GM21526 (cell line): ENCODE measurements at regions not wholly inside any gene's neighbourhood (a gene's known extent, or its start where the extent isn't known, plus 50 kb on each side); places are given as distances from the start of the nearest gene placed in this dataset.

Experiments used
- ATAC-seq: cut with Tn5 transposase; IDR thresholded peaks from one replicate; pipeline ENCODE4 v1.9.1; 2021; ENCODE audit warnings: moderate library complexity; ENCODE audit not compliant: unreplicated experiment, low FRiP score

DNA sequence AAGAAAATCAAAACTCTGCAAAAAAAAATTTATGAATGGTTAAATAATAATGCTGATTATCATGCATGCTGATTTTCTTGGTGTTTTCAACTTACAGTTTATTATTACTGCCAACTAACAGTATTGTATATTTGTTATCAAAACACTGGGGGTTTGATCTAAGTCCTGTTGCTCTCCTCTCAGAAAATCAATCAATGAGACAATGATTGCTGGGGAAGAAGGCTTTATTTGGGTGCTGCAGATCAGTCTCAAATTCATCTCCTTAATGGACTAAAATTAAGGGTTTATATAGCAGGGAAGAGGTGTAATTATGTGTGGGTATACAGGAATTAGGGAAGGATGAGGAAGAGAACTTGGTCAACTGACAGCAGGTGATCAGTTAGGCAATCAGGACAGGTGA, 565.5 kb upstream of the CDH6 start:
- no peak for ATAC-seq

DNA sequence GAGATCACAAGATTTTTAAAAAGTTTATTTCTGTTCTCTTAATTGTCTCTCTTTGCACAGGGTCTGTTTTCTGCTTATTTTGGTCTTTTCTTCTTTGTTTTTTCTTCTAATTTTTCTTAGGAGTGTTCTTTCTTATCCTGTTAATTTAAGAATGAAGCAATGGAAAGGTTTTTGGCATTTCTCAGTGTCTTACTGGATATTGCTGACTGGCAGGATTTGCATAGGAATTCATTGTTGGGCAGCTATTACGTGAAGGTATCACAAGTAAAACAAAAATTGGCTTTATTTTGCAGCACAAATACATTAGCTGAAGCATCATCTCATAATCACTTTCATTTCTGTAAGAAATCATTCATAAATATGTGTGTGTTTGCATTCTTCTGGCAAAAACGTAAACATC, 566.9 kb upstream of the CDH6 start:
- no peak for ATAC-seq

DNA sequence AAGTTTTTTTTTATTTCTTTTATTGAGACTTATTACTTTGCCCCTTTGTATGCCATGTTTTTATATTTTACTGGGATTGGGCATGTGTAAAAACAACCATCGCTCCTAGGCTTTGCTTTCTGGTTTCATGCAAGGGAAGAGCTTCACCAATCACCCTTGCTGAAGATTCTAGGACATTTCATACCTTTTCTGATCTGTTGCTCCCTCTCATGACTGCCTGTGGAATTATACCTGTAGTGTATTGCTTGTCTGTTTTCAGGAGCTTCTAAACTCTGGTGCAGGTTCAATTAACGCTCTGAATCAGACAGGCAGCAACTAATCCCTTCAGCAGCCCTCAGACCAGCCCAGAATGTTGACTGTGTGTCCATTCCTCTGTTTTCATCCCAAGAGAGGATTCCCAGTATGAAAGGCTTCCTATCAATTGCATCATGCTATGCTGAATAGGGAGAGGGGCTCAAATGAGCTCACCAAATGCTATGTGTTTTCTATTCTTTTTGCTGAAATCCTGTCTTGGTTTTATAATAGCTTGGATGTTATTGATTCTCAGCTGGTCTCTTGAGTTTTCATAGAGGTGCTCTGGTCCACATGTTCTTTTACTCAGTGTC, 572.9 kb upstream of the CDH6 start:
- ATAC-seq = no peak

DNA sequence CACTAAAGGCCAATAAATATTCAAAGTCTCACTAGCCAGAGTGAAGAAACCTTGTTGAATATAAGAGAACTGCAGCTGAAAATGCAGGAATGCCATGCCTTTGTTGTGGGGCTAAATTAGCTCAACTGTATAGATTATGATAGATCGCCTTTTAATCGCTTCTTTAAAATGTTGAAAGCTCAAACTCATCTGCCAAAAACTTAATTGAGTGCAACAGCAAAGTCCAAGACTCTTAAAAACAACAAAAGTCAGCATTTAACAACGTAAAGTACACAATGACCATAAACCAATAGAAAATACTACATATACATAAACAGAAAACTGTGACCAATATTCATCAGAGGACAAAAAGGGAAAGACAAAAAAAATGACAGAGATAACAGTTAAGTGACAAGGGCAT, 585.0 kb upstream of the CDH6 start:
- no peak for ATAC-seq

DNA sequence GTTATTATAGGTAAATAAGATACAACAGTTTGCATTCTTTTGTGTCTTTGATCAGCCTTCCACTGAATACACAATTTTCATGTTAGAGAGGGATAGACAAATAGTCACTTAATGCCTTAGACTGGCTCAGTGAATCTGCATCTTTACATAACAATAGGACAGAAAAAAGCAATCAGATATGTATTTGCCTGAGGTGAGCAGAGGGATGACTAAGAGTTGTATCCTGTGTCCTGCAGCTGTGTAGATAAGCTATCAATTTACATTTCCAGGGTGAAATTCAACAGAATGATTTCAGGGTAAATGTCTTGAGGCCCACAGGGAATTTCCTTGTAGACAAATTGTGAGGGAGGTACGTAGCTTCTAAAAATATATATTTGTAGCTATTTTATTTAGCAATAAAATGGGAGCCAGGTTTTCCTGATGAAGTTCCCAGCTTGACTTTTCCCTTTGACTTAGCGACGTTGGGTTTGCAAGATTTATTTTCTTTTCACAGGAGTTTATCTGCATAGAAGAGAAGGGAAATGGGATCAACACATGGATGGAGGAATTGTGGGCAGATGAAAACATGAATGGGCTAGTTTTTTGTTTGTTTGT, 586.1 kb upstream of the CDH6 start:
- no peak for ATAC-seq

DNA sequence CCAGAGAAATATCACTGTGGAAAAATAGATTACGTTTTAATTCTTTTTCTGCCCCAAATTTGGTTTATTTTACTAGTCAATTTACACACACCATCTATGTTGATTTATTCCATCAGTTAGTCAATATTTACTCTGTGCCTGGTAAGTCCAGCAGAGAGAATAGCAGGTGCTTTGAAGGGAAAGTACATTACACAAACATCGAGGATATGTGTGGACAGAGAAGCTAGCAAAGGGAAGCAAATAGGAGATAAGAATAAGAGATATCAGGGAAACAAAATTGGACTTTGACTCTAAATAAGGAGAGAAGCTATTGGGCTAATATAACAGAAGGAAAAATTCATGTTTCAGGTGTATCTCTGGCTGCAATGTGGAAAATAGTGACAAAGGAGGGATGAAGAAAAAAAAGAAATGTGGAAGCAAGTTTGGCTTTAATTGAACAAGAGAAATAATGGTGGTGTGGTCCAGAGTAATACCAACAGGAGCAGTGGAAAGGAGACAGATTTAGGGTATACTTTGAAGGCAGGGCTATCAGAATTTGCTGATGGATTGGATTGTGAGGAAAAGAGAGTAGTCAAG, 587.7 kb upstream of the CDH6 start:
- no peak for ATAC-seq

DNA sequence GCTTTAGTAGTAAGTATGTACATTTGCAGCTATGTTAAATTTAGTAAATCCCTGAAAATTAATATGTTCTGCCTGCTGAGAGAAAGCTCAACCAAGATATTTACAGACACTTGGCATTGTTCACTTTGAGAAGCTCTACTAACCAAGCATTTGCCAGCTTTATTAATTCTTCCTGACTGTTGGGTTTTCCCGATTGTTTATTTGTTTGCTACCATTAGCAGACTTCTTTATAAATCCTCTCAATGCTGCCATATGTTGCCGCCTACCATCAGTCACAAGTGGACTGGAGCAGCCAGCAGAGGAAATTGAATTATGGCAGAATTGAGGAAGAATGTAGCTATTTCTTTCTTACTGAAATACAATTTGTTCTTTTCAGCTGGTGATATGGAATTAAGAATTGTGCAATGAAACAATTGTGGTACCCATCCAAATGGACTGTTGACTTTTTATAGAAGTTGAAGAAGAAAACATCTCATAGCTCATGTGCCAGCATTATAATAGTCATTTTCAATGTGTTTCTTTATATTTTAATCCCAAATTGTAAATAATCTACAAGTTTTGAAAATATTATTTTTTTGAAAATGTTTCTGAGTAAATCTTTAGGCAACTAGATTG, 588.7 kb upstream of the CDH6 start:
- no peak for ATAC-seq

DNA sequence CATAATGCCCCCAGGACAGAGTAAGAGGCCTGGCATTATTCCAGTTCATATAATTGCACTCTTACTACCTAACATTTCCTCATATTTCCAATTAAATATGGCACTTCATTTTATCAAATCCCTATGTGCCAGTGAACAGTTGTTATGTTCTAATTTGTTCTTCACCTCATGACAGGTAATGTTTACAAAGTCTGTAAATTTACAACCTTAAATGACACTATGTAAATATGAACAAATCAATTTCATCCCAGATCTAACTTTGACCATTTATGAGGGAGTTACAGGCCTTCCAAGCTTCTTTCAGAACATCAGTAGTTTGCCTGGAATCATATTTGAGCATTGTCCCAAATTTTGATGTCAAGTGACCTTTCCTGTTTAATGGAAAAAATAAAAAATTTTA, 592.6 kb upstream of the CDH6 start:
- no peak for ATAC-seq

DNA sequence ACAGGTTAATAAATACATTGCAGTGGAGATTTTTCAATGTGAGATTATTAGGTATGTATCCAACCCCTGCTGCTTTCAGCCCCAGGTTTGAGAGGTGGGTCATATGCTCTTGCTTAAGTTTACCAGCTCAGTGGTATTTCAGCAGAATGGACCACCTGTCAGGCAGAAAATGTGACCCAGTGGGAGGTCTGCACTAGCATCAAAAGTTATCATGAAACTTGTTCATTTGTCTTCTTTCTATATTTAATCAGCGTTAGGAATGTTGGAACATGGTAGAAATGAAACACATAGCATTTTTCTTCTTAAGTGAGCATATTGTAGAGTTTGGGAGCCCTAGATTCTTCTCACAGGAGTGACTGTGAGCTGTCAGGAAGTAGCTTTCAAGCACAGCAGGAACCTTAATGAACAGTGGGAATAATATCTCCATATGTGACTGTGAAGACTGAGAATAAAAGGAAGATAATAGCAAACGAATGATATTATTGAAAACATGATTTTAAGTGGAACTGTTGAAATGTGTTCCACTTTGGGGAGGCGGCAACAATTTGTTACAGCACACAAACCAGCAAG, 596.9 kb upstream of the CDH6 start:
- ATAC-seq = no peak

DNA sequence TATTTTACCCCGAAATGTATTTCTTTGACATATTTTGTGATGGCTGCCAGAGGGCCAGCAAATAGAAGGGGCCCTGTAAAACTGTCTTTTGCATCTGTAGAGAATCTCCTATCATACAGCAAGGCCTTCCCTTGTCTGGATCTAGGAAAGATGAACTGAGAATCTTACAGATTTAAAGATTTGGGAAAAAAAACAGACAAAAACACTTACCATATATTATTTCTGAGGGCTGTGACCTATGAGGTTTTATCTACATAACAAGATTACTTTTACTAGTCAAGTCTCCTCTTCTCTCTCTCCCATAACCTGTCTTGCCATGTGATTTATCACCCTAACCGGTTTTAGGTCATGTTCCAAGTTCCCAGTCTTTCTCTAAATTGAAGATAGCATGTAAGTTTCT, 599.2 kb upstream of the CDH6 start:
- no peak for ATAC-seq

DNA sequence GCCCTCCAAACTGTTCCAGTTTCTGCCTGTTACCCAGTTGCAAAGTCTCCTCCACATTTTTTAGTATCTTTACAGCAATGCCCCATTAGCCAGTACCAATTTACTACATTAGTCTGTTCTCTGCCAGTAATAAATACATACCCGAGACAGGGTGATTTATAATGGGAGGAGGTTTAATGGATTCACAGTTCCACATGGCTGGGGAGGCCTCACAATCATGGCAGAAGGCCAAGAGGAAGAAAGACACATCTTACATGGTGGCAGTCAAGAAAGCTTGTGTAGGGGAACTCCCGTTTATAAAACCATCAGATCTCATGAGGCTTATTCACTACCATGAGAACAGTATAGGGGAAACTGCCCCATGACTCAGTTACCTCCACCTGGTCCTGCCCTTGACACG, 600.7 kb upstream of the CDH6 start:
- no peak for ATAC-seq

DNA sequence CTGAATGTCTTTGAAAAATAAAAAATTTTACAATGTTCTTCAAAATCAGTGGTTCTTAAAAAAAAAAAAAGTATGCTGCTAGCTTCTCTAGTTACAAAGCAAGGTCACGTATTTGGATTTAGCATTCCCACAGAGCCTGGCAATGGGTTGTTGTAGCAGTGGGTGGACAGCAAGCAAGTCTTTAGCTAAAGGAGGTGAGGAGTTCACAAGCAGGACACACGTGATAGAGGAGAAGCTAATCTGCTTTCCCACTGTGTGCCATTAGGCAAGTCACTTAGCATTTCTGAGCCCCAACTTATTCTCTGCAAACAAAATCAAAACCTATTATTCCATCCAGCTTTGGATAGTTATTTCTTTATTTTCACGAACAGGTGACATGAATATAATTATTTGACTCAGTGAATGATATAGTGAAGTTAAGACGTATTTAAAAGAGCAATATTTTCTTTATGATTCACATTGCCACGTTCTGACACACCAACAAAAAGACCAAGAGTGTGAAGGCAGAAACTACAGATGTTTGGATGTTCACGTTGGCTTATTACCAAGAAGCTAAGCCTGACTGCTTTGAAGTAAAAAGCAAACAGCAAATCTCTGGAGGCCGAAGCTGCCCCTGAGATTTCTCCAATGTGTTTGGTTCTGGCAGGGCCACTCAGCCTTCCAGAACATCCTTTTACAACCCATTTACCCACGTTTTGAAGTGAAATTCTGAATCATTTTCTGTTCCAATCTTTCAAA, 612.1 kb upstream of the CDH6 start:
- no peak for ATAC-seq

DNA sequence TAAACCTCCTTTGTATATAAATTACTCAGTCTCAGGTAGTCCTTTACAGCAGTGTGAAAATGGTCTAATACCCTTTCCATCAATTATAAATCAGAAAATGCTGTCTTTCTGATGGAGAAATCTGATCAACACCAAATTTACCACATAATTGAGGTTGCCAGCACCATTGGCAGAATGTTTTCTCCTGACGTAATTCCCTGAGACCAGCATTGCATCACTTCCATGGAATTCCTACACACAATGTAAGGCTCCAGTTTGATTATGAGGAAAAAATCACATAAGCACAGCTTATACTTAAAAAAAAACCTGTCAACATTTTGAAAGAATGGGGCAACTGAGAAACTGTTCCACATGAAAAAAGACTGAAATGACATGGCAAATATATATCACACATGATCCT, 618.7 kb upstream of the CDH6 start:
- no peak for ATAC-seq

DNA sequence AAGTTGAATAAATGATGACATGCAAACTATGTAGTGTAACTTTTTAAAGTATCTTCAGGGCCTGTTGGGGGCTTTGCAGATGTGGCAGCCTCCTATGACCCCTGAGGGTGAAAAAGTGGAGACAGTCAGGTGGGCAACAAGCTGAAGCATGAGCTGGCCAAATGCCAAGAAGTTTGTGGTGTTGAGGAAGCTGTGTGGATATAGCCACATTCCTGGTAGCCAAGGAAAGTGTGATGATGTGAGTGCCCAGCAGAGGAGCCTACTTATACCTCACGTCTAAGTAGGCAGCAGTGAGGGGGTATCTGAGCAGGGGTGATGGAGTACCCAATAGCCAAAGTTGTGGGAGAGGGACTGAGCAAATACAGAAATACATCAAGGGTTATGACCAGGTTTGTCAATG, 621.2 kb upstream of the CDH6 start:
- no peak for ATAC-seq

DNA sequence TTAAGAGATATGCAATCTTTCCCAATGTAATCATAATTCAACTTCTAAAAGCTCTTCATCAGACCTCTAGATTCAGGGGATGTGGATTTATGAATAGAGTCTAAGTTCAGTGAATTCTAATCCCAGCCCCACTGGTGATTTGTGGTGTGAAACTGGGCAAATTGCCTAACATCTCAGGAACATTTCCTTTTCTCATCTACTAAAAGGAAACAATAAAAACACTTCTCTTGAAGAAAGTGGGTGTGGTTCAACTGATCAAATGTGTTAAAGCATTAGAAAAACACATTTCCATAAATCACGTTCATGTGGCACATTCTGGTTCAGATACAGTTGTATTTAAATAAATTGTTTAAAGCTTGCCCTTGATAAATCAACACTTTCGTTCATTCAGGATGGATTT, 631.7 kb upstream of the CDH6 start:
- ATAC-seq = no peak

DNA sequence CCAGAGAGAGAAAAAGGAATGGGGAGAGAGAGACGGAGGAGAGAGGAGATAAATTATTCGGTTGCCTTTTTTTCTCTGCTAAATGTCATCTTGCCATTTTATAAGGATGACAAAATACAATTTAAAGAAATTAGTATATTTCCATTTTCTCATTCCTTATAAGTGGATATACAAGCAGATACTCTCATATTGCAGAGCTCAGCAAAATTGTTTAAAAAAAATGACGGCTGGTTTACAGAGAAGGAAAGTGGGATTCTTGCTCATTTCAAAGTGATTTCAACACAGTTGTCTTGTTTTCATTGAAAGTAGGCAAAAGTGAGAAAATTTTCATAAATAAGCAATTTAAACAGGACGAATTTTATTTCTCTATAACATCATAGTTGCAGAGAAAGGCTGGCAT, 641.9 kb upstream of the CDH6 start:
- no peak for ATAC-seq

DNA sequence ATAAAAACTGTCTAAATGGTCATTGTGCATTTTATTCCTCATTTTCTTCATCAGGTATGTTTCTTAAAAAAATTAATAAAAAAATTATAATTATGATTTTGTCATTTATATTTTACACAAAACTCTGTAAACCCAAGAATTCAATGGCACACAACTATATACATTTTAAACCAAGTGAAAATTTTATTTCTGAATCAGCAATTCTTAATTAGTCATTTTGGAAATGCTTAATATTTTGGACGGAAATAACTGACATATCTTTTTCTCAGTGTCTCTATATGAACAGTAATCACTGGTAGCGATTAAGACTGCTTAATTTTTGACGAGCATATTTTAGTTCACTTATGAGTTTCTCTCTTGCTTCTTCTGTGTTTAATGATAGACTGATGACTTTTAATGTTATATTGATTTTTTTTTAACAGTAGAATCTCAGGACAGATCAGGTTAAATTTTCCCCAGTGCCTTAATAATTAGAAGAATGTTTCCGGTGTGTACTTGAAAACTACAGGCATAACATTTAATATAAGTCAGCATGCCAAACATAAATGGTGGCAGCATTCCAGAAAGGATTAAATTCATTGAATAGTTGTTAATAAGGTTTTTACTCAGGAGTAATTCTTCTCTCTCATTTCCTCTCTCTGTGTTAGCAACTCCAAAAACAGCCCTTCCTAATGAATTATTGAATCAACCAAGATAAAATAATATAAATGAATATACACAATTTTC, 644.7 kb upstream of the CDH6 start:
- ATAC-seq = no peak

DNA sequence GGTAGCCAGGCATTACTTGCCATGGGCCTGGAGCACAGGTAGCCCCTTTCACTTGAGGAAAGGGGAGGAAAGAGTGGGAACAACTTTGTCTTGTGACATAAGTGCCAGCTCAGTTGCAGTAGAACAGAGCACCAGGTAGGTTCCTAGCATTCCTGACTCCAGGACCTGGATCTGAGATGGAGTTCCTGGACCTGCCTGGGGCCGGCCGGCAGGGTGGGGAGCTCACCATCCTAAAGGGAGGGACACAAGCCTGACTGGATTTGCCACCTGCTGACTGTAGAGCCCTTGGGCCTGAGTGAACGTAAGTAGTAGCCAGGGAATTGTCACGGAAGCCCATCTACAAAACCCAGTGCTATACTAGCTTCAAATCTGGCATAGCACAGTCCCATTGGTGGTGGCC, 653.3 kb upstream of the CDH6 start:
- ATAC-seq = no peak

DNA sequence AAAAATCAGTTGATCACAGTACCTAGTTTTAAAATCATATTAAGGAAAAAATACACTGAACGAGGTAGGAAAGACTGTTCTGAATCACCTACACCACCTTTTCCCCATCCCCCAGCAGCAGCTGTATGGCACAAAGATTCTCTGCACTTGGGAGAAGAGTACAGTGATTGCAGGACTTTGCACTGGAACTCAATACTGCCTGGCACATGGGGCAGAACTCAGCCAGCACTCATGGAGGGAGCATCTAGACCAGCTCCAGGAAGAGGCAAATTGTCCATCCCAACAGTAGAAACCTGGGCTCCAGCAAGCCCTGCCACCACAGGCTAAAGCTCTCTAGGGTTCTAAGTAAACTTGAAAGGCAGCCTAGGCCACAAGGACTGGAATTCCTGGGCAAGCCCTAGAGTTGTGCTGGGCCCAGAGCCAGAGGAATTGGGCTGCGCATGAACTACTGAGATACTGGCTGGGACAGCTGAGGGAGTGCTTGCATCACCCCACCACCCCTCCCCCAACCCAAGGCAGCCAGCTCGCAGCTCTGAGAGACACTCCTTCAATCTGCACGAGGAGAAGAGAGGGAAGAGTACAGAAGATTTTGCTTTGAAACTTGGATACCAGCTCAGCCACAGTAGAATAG, 654.4 kb upstream of the CDH6 start:
- ATAC-seq = no peak

DNA sequence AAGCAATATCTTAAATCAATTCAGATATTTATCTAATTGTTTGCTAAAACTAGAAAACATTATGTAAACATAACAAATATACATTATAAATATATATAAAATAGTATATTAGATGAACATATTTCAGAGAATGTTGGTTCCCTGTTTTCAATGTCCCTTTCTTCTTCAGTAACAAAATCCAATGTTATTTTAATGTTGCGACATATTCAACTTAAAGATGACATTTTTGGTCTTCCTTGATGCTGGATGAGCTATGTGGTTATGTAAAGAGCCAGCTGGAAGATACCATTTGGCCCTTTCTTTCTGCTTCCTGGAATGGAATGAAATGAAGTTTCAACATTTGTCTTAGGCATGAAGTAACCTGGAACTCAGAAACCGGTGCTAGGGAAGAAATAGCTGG, 668.1 kb upstream of the CDH6 start:
- no peak for ATAC-seq
